OCI-LY7 (cell line): ENCODE measurements at regions not wholly inside any gene's neighbourhood (a gene's known extent, or its start where the extent isn't known, plus 50 kb on each side); places are given as distances from the start of the nearest gene placed in this dataset.

Experiments
- CTCF ChIP-seq: fragments of 200-600 bp; sonication (generic); conservative IDR thresholded peaks from 2 replicates; pipeline ENCODE4 v1.5.1; 2014; ENCODE audit warnings: mild to moderate bottlenecking, antibody characterized with exemption, low read length, moderate library complexity, mixed read lengths
- EZH2phosphoT487 ChIP-seq: fragments of 200-600 bp; sonication (generic); IDR thresholded peaks from 2 replicates; pipeline ENCODE4 v1.6.1; 2018; ENCODE audit warnings: low read depth, borderline replicate concordance, mild to moderate bottlenecking, mixed run types, antibody characterized with exemption, low read length, moderate library complexity, mixed read lengths

- TF ChIP-seq CTCF (no peak), EZH2phosphoT487 (no peak)
Observed at GRCh38 chr22:22704156-22704946, 59.9 kb downstream of the GGTLC2 start.
